HG03439 (cell line): ENCODE measurements at regions not wholly inside any gene's neighbourhood (a gene's known extent, or its start where the extent isn't known, plus 50 kb on each side); places are given as distances from the start of the nearest gene placed in this dataset.
"Not testable (repeated sequence)": the region's sequence is repeated elsewhere in the genome, so short reads cannot be mapped to it uniquely, and the experiment has no call there.

Experiments
- ATAC-seq: cut with Tn5 transposase; IDR thresholded peaks from one replicate; pipeline ENCODE4 v1.9.1; 2021; ENCODE audit warnings: mild to moderate bottlenecking, moderate library complexity; ENCODE audit not compliant: unreplicated experiment

- ATAC-seq = no peak
Observed at GRCh38 chr3:130569461-130570365, 52.7 kb downstream of the COL6A6 start.

GRCh38 chr3:130572769-130573168 is 55.8 kb downstream of the COL6A6 start:
- ATAC-seq = no peak

DNA sequence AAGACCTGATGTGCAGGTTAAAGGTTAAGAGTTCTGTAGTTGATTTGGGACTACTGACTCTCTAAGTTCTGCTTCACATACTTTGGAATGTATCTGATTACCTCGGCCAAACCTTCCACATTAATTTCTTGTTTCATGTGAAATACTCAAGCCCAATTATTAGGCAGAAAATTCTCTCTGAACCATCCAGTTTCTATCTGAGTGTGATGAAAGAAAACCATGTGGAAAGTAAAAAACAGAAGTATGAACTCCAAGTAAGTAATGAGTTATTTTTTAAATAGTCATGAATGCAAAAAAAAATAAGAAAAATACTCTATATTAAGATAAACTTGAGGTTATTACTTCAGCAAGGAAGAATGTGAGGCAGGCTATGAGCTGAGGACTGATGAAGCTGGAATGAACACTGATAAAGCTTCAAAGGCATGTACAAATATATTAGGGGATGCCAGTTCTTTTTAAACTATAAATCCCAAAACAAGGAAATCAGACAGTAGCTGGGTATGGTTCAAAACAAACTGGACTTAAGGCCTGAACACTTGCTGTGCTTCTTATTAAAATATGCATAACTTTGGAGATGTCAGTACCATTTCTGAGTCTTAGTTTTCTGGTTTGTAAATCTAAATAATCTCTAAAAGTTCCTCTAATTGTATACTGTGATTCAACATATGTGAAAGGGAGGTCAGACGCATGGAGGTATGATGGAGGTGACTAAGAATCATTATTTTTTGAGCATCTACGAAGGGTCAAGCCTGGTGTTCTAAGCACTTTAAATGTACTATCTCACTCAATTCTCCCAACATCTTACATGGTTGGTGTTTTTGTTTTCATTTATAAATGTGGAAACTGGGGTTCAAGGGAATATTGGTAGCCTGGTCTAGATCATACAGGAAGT is 59.6 kb downstream of the COL6A6 start:
- ATAC-seq = no peak

DNA sequence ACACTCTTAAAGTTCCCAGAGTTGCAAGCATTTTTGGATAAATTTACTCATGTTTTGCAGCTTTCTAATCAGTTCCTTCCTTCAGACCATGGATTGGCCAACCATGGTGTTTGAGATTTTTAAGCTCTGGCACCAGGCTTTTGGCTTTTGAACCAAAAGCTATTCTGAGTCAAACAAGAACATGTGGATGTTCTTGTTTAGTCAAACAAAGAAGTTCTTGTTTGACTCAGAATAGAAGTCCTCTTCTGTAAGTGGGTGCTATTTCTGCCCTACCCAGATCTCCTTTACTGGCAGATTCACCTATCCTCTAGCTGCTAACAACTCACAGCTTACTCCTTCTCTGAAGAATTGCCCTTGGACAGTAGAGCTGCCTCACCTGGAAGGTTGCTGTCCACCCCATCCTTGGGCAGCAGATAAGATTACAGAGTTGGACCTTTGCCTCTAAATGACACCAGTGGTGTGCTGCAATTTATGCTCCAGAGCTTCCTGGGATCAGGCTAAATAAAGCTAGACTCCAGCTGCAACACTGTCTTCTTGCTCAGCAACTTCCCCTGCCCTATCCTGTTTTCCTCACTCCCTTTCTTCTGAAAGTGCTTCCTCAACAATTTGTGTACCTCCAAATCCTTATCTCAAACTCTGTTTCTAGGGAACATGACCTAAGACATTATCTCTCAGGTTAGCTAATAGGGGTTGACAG is 65.6 kb downstream of the COL6A6 start:
- ATAC-seq = peak; percentile 89

- ATAC-seq = not testable (repeated sequence)
Observed at GRCh38 chr3:130594749-130595148, 77.8 kb downstream of the COL6A6 start.

- ATAC-seq = no peak
Observed at GRCh38 chr3:130596484-130596883, 79.5 kb downstream of the COL6A6 start.

- no peak for ATAC-seq
Observed at GRCh38 chr3:130601442-130601971, 84.5 kb downstream of the COL6A6 start.

DNA sequence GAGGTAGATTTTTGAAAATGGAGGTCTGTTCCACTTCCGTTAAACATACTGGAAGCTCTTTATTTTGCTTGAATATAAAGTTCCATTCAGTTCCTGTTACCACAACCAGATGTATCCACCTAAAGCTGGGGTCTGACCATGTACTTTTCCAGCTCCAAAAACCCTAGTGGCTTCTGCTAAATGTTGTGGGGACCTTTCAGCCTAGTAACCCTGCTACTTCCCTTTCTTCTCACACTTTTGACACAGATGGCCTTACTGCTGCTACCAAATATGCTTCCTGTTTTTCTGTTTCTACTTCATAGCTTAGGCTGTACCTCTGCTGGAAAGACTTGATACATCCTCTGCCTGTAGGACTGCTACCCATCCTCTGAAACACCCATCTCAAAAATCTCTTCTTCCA is 87.8 kb downstream of the COL6A6 start:
- no peak for ATAC-seq

DNA sequence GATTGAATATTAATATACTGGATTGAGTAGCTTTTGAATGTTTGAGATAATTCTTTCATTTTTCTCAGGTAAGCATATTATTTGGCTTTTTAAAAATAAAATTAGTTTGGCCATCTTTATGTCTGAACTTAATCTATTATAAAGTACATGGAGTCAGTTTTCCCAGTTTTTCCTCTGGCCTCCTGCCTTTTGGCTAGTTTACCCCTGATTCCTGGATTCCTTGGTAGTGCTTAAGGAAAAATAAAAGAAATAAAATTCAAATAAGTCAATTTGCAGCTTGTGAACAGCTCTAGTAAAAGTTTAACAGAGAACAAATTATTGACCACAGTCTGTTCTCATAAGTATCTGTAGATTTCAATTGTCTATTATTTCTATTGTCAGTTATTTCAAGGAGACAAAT is 89.4 kb downstream of the COL6A6 start:
- no peak for ATAC-seq

DNA sequence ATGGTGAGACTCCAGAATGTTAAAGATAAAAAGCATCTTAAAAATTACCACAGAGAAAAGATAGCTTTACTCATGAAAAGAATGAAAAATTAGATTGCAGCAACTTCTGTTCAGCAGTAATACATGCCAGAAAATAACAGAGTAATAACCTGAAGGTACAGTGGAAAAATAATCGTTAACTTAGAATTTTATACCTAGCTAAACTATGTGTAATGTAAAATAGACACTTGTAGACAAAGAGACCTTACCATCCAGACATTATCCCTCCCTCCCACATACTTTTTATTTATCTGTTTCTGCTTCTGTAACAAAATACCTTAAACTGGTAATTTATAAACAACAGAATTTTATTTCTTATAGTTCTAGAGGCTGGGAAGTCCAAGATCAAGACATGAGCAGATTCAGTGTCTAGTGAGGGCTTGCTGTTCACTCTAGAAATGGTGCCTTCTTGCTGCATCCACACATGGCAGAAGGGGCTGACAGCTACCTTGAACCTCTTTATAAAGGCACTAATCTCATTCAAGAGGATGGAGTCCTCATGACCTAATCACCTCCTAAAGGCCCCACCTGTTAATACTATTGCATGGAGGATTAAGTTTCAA is 90.7 kb downstream of the COL6A6 start:
- ATAC-seq = no peak

GRCh38 chr3:130609166-130609979 is 92.4 kb downstream of the COL6A6 start:
- no peak for ATAC-seq

DNA sequence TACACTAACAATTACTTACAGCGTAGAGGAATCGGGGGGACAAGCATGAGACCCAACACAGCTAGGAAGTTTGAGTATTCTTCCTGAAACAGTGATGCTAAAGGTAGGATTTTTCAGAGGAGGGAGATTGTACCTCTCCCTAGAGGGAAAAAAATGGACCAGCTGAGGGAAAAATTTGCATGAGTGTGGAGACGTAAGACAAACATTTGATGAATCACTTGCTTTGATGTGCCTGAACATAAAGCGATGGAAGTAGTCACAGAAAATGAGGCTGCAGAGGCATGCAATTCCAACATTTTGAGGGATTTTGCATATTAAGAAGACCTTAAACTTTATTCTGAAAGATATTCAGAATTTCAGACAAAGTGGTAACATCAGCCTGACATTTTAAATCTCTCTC is 102.2 kb downstream of the COL6A6 start:
- no peak for ATAC-seq

- ATAC-seq = no peak
Observed at GRCh38 chr3:130621824-130622223, 104.8 kb downstream of the COL6A6 start.

DNA sequence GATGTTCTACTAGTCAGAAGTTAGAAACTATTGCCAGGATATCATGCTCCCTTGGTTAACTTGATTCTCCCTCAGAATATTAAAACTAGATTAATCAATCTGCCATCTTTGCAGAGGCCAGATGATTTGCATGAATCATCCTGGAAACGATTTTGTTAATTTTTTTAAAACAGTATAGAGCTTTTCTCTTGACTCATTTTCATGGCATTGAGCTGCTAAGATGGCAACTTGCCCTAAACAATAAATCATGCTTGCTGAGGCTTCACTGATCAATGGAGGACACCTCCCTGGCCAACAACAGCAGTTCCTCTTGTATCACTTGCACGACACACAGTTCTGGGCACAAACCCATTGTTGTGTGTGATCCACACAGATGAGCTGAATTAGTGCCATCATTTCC is 109.1 kb downstream of the COL6A6 start:
- no peak for ATAC-seq

DNA sequence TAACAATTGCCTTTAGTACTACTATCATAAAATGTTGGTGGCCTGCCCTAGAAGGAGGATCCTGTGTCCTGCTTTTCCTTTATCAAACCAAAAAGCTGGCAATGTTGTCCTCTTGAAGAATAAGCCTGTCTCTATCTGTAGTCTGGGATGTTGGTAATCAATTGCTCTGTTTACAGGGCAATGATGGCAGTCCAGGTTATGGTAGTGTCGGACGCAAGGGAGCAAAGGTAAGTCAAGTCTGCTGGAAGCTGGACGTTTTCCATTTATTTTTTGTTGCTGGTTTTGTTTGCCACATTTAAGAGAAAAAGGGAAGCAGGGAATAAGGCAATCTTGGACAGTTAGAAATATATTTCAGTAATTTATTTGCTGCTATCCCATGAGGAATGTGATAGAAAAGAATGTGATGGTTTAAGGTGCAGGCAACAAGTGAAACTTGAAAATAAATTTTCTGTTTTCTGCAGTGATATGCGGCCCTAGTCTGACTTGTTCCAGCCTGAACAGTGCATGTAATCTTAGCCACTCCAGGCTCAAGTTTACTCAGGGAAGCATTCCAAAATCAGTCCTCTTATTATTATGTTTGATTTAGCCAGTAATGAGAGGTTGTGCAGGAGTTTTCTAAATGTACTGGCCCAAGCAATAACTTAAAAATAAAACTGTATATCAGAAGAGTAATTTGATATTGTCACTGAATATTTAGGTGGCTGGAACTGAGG is 110.3 kb downstream of the COL6A6 start:
- ATAC-seq = no peak

GRCh38 chr3:130627882-130628281 is 110.9 kb downstream of the COL6A6 start:
- ATAC-seq = no peak
